HEK293T (cell line): ENCODE measurements at regions not wholly inside any gene's neighbourhood (a gene's known extent, or its start where the extent isn't known, plus 50 kb on each side); places are given as distances from the start of the nearest gene placed in this dataset.

Experiments
- FOXM1 ChIP-seq: fragments of 450-650 bp; IDR thresholded peaks from 2 replicates; pipeline ENCODE4 v1.6.1; 2017; ENCODE audit warnings: mild to moderate bottlenecking, borderline replicate concordance
- SP1 ChIP-seq: fragments of 450-650 bp; IDR thresholded peaks from 2 replicates; pipeline ENCODE4 v1.6.1; 2017

DNA sequence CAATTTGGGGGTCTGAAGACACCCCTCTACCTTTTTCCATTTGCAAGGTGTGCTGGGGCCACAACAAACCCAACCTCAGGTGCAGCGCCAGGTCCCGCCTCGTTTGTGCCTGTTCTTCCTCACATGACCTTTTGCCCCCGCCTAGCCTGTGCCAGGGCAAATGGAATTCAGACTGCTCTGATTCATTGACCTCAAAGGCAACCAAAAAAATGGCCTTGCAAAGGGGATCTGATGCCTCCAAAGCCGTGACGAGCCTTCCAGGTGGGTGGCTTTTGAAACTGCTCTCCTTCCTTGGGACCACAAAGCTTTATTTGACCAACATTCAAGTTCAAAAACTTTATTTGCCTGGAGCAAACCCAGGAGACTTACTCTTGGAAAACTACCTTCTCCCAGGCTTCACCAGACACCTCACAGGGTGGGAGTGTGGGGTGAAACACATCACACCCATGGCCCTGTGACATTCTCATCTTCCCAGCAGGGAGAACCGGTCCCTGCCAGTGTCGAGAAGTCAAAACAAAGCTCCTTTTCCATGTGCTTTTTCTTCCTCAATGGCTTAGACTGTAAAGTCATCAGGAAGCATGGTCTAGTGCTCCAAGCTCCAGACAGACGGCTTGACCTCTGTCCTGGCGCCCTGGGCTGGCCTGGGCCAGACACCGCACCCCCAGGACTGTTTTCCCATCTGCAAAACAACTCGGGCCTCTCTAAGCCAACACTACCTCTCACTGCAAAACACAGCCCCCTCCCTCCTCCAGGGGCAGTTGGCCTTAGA lies 103.9 kb upstream of the HES1 start:
- TF ChIP-seq SP1 (no peak), FOXM1 (no peak)
